KBM-7 (cell line): ENCODE measurements at regions not wholly inside any gene's neighbourhood (a gene's known extent, or its start where the extent isn't known, plus 50 kb on each side); places are given as distances from the start of the nearest gene placed in this dataset.

ENCODE experiments used
- DNase-seq: peaks from one replicate; pipeline ENCODE4 v3.0.0-alpha.2; 2015
- in situ Hi-C: fragments of 300-500 bp; cut with MboI; formaldehyde crosslinking; loops from 2 replicates; pipeline ENCODE4 v1.14.3; 2020; ENCODE audit warnings: low sequenced_read_pairs, low pct_unique_long_range_greater_than_20kb, mixed read lengths

DNA sequence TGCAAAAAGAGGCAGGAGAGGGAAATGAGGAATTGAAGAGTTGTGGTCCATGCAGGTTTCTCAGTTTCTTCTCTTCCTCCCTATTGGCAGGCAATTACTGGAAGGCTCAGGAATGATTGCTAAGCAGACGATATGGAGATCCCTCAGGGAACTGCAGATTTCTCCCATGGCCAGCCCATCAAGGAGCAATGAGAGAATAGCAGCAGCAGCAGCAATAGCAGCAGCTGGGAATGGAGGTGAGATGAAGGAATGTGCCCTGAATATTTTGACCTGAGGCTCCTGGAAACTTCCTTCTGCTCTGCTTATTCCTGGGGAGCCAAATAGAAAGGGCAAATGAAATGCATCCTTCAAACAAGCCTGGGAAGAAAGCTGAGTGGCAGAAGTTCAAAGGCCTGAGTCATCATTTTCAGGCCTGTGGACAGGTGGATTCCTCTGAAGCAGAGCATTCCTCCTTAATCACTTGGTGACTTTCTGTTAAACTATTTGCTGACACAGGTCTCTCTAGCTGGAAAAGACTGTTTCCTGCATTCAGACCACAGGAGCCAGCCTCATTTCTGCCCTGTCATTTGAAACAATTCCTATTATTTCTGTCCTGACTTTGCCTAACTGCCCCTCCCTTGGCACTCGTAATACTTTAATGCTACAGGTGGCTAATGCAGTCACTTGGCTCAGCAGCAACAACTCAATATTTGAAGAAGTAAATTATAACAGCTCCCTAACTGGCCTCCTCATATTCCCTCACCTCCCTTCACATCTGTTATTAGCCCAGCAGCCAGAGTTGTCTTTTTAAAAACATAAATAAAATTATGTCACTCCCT, 146.9 kb upstream of the GADL1 start:
- in situ Hi-C loops = no loop called here
- DNase-seq = no peak

DNA sequence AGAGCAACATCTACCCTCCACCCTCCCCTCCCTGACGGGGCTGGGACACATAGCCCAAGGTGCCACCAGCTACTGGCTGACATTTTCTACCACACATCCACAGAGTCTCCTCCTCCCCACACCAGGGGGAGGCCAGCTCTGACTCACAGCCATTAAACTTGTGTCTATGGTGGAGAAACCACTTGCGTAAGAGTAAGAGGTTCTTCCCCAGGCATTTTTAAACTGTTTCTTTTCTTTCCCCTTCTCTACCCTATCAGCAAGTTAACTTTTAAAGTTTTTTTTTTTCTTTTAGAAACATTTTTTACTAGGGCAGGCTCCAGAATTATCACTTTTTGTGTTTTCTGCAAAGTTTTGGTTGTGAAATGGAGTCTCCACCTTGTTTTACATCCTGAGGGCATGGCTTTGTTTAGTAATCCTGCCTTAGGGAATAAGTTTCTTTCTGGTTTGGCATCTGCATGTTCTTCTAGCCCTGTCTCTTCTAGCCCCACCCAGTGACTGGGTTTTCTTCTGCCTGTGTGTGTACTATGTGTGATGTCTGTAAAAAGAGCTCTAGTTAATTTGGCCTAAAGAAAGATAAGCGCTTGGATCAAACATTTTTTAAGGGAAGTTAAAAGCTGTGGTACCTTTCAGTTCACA, 148.8 kb upstream of the GADL1 start:
- DNase-seq = no peak
- in situ Hi-C loops = no loop called here

DNA sequence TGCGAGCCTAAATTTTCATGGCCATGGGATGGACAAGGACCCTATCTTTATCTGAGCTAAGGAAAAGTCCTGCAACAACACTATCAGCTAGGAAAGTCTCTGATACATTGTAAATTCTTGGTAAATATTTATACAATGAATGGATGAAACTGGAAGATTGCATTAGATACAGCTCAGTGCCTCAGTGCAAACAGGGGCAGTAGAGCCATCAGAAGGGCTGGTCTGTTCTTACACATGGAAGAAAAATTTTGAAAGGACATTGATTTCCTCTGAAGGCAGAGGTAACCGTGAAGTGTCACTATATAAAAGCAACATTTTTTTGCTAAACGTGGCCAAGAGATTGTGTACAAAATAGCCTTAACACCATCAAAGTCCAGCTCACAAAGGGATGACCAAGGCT, 153.2 kb upstream of the GADL1 start:
- in situ Hi-C loops = no loop called here

DNA sequence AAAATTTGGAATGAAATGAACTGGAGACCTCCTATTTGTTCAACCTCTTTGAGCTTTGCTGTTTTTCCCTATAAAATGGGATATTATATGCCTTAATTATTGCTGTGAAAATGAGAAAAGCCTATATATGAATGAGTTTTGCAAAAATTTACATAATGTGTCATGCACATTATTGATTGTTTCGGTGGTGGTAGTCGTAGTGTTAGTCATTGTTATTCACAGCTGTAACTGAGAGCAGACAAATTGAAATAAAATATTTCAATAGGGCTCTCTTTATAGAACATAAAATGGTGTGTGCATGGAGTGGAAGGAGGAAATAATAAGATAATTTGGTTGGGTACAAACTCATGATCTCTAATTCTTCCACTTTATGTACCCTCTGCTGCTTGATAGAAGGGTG, 153.7 kb upstream of the GADL1 start:
- no peak for DNase-seq
- in situ Hi-C loops = no loop called here

More for the DNA sequence above, 153.2 kb upstream of the GADL1 start:
- DNase-seq = no peak

DNA sequence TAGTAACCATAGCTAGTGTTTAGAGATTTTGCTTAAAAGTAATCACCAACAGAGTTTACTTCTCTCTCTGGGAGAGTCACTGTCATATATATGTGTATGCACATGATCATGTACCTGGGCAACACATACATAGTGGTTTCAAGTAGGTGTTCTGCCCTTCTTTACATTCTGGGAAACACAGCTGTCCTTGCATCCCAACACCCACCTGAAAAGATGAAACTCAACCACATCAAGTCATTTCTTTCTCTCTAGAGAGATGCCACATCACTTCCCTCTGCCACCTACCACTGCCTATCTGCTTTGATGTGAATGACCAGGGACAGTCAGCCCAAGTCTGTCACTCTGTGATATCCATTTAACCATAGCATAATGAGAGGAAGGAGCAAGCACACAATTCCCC, 155.8 kb upstream of the GADL1 start:
- in situ Hi-C loops = no loop called here
- DNase-seq = no peak

DNA sequence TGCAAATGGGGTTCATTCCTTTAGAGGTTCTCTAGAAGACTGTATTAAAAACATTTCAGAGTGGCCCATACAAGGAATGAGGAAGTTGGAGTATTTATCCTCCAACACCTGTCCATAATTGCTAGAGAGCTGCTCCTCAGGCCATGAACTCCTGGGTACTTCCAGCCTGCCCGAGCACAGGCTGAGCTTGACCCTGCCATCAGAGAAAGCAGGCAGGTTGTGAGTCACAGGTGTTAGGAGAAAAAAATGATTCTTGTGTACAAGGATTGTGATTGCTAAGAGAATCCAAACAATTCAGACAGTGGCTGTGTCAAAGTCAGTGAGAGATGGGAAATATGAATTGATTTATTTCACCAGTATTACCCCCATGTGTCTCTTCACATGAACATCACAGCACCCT, 156.8 kb upstream of the GADL1 start:
- in situ Hi-C loops = no loop called here
- no peak for DNase-seq

DNA sequence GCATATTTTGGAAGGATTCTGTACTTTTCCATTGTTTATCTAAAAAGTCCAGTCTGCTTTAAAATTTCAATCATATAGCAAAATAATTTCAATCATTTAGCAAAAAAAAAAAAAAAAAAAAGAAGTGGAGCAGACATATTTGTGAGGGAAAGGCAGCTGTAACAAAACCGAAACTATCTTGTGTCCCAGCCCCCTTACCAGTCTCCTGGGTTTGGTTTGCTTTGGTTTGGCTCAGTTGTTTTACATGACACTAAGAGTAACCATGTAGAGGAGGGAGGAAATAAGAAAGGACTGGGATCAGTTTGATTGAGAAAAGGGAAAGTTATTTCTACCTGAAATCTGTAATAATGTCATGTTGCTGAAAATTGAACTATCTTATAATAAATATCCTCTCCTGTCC, 158.8 kb upstream of the GADL1 start:
- DNase-seq = no peak
- in situ Hi-C loops = no loop called here

DNA sequence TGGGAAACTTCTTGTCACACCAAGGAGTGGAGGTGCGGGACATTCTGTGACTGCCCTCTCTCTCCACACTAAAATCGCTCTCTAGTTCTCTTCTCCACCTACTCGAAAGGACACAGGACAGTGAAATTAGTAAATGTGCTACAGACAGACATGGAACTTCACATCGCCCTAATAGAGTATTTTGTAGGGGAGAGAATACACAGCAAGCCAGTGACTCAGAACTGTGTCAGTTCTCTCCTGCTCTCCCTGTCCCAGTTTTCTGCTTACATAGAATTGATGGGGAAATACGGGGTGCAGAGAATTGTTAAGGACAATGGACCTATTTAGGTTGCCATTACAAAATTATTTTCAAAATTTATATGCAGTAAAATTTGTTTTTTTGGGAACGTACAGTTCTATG, 159.6 kb upstream of the GADL1 start:
- in situ Hi-C loops = no loop called here
- no peak for DNase-seq

DNA sequence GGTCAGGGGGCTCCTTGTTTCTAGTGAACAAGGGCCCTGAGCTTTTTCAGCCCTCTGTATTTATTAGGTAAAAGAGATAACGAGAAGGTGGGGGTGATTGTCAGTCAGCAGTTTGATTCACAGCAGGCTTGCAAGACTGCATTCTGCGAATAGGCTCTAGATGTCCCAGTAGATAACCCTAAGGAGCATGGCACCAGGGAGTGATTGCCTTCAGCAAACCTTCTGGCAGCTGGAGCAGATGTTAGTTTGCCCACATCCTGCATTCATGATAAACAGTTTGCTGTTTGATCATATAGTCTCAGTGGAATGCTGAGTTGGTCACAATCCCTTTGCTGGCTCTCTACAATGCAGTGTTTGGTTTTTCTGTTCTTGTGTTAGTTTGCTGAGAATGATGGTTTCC, 161.3 kb upstream of the GADL1 start:
- no peak for DNase-seq
- in situ Hi-C loops = no loop called here

DNA sequence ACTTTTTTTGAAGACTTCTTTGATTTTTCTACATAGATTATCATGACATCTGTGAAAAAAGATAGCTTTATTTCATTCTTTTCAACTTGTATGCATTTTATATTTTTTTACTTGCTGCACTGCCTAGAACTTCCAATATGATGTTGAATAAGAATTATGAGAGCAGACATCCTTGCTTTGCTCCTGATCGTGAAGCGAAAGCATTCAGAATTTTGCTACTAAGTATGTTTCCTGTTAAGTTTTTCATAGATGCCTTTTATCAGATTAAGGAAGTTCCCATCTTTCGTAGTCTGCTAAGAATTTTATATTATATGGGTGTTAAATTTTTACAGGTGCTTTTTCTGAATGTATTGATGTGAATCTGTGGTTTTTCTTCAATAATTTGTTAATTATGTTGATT, 163.4 kb upstream of the GADL1 start:
- DNase-seq = no peak
- in situ Hi-C loops = no loop called here

DNA sequence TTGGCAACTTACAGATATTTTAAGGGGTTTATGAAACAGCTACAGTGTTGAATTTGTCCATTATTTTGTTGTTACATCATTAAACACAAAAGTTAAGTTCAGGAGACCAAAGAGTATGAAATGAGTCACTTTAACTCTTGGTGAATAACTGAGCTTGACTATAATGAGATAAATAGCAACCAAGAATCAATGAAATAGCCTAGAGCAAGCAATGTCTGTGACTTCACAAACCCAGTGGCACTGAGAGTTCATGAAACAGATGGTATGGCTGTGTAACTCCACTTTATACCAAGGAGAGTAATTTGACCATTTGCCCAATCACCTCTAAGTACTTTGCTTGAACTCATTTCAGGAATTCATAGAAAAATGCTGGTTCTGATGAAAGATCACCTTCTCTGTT, 169.6 kb upstream of the GADL1 start:
- in situ Hi-C loops = no loop called here
- DNase-seq = no peak

DNA sequence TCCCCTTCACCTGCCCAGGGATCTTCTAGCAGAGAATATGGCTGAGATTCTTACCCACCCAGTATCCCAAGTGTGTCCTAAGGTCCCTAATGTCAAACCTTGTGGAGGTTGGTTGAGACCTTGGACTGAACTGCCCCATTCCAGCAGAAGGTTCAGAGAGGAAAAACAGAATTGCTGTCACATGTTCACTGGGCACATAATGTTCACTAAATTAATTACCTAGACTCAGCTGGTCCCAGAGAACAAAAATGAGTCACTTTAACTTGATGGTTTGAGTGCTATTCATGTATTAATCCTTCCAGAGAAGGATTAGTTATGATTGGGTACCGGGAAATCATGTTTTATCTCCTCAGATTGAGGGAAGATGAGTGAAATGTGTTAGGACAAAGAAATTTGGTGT, 171.3 kb upstream of the GADL1 start:
- no peak for DNase-seq
- in situ Hi-C loops = no loop called here

DNA sequence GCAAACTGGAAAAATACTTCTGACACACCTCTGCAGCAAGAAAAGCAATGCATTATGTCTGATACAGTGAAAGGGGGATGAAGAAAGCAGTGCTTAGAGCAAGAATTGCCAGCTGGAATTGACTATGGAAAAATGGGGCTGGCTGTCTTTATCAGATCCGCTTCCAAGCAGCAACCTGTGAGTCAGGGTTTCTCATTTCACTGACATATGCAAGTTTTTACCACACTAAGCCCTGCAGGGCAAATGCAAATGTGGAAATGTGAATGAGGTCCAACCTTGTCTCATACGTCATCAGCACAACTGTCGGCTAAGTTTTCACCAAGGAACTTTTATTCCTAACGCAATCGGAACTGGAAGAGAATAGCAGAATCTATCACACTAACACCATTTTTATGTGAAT, 172.5 kb upstream of the GADL1 start:
- no peak for DNase-seq

DNA sequence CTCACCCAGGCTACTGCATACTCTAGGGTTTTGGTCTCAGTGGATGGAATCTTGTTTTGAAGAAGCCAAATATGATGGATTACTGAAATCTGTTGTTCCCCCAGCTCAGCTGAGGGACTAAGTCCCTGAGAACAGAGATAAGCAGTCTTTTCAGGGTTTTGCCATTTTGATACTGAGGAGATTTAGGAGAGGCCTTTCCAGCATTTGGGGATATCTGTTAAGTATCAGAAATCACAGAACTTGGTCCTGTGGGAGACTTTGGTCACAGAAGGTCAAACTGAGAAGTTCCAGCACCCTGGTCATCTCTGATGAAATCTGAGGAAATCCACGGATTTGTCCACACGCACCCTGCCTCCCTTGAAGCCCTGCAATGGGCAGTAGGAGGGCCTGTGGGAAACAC, 181.0 kb upstream of the GADL1 start:
- in situ Hi-C loops = no loop called here

More for the DNA sequence above, 172.5 kb upstream of the GADL1 start:
- in situ Hi-C loops = no loop called here

DNA sequence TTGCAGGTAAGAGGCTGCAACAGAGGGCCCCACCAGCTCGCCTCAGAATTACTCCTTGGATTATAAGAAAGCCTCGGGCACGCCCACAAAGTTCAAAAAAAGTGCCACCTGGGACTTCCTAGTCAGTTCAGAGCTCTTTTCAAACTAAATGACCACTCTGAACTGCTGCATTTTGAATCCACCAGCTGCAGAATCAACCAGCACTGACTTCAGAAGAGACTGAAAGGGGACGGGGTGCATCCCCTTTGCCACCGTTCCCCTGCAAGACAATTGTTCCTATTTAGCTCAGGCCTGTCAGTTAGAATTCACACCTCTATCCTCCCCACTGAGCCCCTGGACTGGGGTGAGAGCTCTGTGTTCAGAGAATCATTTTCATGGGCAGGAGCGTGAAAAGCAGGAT, 181.4 kb upstream of the GADL1 start:
- in situ Hi-C loops = no loop called here
- DNase-seq = no peak

More for the DNA sequence above, 181.0 kb upstream of the GADL1 start:
- no peak for DNase-seq

DNA sequence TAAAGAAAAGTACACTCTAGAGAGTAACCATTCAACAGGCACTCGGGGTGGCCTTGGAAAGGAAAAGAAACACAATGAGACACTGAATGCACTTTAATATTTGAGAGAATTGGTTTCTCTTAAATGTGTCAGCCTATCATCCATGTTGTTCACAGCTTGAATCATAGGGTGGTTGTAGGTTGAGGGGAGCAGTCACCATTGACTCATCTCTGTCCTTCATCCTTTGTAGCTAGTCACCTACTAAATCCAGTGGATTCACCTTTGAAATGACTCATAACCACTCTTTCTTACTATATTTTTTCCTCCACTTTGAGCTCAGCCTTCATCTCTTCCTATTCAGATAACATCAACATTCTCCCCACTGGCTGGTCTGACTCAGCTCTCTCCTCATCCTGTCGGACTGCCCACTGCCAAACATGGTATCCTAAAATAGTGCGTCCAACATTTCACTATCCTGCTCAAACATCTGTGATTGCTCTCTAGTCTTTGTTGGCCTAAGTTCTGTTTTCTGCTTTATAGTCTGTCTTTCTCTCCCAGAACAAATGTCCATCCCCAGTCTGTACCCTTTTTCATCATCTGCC, 182.7 kb upstream of the GADL1 start:
- DNase-seq = peak; percentile 1
- in situ Hi-C loops = no loop called here

DNA sequence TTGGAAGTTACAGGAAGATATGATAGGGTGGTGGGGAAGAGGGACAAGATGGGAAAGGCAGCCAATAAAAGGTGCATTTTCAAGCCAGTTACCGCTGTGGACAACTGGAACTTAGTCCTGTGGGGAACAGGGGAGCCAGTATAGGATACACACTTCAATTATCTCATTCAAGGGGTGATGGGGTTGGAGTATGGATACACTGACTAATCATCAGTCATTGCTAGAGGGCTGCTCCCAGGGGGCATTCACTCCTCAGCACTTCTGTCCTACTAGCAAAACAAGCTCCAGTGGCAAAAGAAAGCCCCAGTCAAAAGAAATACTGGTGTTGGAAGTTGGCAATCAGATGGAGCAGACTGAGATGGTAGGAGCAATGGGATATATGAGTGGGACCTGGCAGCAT, 183.4 kb upstream of the GADL1 start:
- no peak for DNase-seq
- in situ Hi-C loops = no loop called here

DNA sequence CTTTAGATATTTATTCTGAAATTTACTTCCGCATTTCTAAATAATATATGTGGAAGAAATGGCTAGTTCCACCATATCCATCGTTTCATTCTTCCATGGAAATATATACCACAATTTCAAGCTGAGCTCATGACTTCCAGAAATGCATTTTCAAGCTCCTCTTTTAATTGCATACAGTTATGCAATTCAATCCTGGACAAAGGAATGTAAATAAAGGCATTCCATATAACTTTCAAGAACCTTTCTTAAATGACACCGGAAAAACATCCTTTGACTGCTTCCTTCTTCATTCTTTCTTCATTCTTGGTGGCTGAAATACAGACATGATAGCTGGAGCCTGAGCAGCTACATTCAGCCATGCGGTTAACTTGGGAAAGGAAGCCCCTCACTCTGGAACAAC, 185.2 kb upstream of the GADL1 start:
- in situ Hi-C loops = no loop called here
- DNase-seq = no peak

DNA sequence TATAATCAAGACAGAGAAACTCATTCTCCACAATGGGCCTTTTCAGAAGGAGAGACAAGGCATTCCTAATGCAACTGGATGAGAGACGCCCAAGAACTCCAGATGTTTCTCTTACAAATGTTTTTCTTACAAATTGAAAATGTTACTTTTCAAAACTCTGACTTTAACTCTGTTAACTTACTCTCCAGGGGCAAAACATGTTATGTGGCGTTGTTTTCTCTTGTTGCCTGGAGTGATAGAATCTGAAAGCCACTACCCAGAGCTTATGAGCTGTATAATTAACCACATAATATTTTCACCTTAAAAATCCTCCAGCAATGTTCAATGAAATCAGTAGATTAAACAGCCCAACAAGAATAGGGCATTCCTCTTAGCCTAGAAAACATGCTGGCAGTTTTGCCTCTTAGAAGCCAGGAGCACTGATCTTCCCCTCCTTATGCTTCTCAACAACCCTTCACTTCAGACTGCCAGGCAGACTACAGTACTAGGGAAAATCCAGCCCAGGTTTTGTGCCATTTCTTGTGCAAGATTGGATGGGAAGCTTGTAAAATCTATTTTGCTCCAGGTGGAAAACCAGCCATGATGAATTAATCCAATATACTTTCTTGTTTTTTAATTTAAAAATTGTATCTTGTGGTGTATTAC, 186.7 kb upstream of the GADL1 start:
- in situ Hi-C loops = no loop called here
- DNase-seq = no peak

DNA sequence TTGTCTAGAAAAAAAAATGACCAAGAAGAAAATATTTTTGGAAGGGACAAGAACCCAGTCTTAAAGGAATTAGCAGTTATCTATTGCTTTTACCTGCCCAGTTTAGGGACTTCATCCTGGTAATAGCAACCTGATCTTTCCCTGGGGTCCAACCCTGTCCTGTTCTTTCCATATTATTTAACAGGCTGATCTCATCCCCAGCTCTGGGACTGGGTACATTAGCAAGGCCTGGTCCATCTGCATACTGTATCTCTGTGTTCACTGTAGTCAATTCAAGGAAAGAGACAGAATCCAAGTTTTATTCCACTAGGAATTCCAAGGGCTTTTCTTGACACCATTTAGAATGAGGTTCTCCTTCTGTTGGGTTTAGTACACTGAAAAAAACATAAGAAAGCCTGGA, 191.7 kb upstream of the GADL1 start:
- DNase-seq = no peak
- in situ Hi-C loops = no loop called here
